NCI-H2227 (cell line): ENCODE measurements at regions not wholly inside any gene's neighbourhood (a gene's known extent, or its start where the extent isn't known, plus 50 kb on each side); places are given as distances from the start of the nearest gene placed in this dataset.

Experiments
- DNase-seq: peaks from one replicate; lab custom pipeline; 2025; ENCODE audit not compliant: unreplicated experiment; lab: John Stamatoyannopoulos, UW

DNA sequence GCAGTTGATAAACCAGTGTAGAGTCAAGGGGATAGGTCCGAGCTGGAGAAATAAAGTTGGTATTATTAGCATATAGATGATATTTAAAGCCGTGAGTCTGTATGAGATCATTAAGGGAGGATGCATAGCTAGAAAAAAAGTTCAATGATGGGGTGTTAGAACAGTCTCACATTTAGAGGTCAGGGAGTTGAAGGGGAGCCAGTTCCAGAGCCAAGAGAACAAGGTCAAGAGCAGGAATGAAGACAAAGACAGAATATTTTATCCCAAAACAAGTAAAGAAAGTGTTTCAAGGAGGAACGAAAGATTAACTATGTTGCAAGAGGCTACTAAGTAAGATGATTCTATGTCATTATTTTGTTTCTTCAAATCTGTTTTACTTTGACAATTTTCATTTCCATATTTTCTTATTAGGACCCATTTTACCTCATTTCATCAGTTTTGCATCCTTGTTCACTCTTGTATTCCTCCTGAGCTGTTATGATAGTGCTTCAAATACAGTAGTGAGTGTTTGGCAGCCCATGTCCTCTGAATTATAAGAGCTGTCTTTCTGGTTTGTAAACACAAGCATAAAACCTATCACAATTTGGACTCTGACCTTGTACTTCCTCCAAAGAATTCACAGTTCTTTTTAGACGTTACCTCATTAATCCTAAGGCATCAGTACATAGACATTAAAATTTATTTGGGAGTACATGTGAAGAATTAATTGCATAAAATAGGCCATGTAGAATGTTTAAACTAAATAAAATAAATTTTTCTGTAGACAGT is 695.7 kb upstream of the NECTIN3 start:
- no peak for DNase-seq

DNA sequence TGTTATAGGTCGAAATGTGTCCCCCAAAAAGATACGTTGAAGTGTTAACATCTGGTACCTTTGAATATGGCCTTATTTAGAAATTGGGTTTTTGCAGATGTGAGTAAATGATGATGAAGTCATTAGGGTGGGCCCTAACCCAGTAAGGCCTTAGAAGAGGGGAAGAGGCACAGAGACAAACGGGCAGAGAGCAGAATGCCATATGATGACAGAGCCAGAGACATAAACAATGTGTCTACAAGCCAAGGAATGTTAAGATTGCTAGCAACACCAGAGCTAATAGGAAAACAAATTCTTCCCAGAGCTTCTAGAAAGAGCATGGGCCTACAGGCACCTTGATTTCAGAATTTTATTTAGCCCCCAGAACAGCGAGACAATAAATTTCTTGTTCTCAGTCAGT is 693.1 kb upstream of the NECTIN3 start:
- no peak for DNase-seq

DNA sequence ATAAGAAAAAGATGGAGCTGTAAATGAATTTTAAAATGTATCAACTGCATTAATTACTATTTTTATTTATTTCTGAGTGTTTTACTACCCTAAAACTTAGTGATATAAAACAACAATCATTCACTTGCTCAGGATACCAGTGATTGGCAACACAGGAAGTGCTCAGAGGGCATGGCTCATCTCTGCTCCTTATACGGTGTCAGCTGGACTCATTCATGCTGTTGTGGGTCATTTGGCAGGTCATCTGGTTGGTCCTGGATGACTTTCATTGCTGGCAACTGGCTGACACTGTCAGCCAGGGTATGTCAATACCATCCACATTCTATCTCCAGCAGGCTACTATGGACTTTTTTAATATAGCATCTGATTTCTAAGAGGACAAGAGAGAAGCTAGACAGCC is 689.6 kb upstream of the NECTIN3 start:
- DNase-seq, result no peak

DNA sequence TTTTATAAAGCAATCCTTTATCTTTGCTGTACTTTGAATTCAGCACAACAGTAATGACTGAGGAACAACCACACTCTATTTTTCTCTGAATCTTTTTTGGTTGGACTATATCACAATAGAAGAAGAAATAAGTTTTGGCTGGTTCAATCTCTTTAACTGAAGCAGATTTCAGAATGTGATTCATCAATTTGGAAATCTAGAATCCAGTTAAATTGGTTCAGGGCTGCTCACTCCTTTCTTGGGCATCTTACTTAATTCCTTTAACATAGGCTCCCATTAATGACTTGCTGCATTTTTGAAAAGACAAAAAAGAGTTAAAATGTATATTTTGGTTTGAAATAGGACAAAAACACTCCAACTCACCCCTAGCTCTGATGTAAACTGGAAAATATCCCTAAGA is 688.3 kb upstream of the NECTIN3 start:
- no peak for DNase-seq

DNA sequence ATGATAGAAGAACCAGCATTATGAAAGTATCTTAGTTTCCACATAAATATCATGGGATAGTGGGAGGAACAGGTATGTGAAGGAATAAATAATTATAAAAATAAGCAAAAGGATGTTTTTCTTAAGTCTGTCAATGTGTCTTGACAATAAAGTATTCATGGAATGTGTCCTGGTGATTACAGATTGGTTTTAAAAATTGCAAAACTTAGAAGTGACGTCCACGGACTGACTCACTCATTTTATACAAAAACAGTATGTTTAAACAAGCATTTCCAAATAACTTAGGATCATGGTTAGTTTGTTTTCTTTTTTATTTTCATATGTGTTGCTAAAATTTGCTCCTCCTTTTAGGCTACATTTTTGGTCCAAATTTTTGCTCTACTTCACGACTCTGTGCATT is 687.0 kb upstream of the NECTIN3 start:
- DNase-seq, result no peak

DNA sequence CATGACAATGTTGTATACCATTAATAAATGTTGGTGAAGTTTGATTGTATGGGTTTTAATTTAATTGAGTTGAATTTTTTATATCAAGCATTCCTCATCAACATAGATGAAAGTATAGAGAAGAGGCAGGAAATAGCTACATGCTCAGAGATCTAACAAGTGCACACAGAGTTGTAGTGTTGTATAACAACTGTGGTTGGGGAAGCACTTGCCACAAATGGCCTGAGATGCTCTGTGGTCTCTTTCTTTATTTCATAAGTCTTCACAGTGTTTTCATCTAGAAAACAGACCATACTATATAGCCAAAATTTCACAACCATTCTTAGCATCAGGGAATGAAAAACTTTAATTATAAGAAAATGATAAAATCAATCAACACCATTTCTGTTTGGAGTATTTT is 682.6 kb upstream of the NECTIN3 start:
- no peak for DNase-seq

DNA sequence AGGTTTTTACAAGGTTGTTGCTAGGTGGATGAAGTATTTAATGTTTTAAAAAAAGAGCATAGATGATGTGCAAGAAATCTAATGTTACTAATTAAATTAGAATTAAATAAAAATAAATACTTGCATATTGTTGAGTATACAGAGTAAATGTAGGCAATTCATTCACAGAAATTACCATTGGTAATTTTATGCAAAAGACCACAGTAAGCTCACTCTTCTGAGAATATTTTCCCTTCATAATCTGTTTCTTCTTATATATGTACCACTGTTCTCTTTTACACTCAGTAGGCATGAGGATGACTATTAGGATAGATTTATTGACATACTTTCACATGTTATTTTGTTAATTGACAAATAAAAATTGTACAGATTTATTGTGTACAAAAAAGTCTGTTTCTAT is 681.2 kb upstream of the NECTIN3 start:
- DNase-seq, result no peak

DNA sequence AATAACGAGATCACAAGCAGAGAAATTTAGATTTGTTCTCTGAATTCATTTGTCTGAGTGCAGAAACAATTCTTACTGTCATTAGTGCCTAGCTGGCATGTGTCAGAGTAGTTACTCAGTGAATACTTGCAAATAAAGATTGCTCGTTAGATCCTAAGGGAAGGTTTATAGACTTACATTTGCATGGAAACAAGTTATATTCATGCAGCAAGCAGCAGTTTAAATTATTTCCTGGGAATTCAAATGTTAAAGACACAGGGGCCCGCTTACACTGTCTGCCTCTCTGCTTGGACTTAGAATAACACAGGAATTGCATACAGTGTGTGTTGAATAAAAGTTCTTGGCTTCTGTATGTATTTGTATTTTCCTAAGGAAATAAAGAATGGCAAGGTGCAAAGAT is 680.6 kb upstream of the NECTIN3 start:
- DNase-seq, result no peak

DNA sequence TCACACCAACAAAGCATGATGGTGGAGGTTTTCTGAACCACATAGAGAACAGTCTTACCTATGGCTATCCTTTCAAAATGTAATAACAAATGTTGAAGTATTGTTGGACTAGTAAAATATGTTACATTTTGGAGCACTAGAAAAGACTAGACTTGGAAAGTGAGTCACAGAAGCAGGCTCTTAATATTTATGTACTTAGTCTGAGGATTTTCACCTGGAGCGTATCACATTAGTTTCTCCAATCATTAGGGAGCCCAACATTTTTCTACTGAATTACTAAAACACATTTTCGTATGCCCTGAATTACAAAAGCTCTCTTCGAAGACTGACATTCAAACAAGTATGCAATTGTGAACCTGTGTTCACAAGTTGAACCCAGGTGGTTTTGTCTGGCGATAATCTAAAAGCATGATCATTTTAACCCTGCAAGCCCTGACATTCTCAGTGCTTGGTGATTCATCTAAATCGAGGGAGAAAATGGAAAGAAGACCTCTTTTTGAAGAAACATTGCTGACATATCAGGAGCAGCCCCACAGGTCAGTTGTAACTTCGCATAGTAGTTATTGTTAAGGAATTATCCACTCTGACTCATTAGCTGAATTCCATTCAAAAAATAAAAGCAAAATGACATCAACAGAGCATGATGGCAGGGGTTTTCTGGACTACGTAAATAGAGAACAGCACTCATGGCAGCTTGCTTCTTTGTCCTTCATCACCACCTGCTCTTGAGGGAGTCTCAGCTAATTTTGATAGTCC is 679.8 kb upstream of the NECTIN3 start:
- no peak for DNase-seq

DNA sequence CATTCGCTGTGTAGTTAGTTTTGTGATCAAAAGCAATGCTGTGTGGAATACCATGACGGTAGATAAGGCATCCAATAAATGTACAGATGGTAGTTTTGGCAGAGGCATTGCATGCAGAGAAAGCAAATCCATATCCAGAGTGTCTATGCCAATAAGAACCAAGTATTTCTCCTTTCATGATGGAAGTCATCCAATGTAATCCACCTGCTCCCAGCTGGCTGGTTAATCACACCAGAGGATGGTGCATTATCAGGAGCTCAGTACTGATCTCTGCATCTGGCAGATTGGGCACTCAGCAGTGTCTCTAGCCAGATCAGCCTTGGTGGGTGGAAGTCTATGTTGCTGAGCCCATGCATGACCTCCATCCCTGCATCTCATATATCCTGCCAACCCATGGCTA is 677.7 kb upstream of the NECTIN3 start:
- no peak for DNase-seq

DNA sequence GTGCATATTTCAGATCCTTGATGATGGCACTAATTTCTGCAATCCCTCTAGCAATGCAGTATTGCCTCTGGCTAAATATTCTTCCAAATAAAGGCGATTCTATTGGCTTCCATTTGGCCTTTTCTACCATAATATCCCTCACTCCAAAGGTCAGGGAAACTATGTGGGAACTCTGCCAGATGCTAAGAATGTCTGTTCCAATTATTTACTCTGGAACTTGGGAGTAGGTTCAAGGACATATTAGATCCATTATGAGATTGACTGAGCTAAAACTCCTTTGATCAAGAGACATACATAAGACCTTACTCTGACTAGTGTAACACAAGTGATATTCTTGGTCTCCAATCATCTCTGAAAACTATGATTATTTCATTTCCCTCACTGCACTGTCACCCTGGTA is 674.5 kb upstream of the NECTIN3 start:
- no peak for DNase-seq

DNA sequence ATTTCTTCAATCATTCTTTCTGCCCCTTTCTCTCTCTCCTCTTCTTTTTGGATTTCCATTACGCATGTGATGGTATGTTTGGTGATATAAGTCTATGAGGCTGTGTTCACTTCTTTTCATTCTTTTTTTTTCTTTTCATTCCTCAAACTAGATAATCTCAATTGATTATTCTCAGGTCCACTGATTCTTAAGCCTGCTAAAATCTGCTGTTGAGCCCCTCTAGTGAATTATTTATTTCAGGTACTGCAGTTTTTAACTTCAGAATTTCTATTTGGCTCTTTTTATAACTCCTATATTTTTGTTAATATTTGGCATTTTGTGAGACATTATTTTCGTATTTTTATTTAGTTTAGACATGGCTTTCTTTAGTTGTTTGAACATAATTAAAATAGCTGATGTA is 671.3 kb upstream of the NECTIN3 start:
- DNase-seq, result no peak

DNA sequence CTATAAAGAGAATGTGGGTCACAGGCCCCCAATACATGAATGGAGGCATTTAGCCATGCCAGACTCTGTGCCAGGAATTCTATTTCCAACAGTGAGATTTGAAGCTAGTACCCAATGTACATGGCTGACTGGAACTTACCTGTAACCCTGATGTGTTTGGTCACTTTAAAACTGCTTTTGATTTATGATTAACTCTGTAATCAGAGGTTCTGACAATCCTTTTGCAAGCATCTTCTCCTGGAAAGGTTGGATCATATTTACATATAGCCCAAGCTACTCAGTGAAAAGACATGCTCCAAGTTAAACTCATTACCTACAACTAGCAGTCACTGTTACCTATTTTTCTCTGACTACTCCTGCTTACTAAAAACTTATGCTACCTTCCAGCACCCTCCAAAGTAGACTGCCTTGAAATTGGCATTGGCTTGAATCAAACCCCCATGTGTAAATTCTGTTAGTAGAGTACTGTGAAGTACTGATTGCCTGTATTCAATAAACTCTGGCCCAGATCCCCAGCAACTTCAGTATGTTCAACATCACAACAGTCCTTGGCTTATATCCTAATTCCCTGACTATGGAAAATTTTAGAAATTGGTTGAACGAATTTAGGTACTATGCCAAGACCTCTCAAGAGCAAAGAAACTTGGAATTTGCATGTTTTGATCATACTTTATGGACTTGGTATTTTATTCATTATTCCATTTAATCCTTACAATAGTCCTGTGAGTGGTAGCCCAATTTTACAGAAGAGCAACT is 665.6 kb upstream of the NECTIN3 start:
- no peak for DNase-seq

DNA sequence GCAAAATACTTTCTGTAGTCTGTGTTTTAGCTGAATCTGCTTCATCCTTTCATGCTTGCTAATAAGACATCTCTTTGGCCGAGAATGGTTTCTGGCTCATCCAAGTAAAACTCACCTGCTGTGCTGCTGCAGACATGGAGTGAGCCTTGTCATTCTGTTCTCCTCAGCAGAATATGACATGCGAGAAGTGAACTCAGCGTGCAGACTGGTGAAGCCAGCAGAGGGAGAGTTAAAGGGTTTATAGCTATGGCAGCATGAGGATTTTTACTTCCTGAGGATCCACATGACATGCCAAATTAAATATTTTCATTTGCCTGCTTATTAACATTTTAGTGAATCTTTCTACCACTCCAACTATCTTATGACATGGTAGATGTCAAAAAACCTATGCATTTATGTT is 658.4 kb upstream of the NECTIN3 start:
- DNase-seq, result no peak

DNA sequence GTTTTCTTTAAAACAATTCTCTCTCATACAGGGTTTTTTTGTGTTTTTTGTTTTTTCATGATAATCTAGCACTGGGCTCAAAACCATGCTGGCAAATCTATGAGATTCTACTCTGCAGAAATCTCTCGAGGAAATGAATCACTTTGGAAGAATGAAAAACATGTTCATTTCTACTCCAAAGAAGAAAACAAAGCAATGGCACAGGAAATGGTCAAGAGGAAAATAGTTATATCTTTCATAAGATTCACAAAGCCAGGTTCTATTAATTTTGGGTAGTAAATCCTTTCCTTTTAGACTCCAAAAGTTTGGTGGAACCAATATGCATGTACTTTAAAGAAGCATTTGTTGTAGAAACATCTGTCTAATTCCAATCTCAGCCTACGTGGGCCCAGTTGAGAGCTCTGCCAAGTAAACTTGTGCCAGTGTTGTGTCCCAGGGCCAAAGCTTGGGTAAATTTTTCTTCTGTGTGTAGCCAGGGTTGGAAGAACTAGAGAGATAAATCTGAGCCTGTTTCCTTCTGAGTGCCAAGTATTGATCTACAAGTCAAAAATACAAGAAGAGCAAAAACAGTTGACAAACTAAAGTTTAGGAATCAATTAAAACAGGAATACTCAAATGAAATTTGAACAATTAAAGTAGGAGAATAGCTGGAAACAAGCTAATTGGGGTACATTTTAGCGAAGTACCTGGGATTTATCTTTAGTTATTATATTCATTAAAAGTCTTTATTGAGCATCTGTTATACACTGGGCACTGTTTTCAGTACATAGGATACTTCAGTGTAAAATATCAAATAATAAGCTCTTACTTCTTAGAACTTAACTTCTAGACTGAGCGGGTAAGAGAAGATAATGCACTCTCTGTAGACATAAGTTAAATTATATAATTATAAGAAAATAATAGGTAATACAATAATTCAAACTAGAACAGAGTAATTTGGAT is 657.5 kb upstream of the NECTIN3 start:
- DNase-seq, result no peak

DNA sequence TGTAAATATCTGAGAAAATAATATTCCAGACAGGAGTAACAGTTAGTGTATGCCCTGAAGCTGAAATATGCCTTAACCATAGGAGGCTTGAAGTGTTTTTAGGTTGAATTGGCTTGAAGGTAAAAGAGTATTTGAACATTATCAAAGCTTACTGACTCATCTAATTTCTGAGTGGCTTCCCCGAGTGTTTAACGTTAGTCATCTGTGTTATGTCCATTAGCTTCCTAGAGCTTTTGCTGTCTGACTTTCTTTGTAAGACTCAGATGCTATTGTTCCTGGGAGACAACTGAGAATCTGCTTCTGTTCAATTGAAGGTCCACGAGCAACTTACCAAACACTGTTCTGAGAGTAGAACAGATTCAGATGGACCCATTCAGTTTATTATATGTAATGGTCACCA is 656.8 kb upstream of the NECTIN3 start:
- DNase-seq, result no peak

DNA sequence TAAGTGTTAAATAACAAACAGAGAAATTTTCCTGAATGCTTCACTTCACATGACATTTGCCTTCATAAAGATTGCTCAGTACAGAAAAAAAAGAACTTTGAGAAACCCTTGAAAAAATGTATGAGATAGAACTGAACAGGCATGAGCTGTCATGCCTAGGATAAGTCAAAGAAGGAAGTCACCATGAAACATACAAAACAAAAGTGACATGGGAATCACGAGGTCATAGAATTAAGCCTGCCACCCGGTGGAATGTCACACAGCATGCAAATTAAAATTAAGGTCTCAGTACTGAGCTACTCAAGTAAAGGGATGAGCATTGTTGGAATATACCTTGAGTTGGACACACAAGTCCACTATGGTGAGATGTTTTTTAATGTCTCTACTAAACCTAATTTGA is 652.5 kb upstream of the NECTIN3 start:
- DNase-seq, result no peak

DNA sequence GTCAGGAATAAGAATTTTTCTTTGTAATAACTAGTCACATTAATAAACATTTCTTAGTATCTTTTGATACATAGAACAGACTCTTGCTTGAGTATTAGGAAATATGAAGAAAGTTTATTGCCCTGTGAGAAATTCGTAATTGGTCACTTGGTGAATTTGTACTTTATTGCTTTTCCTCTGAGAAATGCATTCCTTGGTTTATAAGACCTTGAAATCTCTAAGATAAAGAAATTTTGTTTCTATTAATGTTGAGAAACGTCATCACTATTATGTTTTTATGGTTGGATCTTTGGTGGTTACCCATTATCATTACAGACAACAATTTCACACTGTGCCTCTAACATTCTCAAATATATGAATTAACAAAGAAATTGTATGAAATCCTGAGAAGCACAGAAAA is 652.0 kb upstream of the NECTIN3 start:
- DNase-seq, result no peak

DNA sequence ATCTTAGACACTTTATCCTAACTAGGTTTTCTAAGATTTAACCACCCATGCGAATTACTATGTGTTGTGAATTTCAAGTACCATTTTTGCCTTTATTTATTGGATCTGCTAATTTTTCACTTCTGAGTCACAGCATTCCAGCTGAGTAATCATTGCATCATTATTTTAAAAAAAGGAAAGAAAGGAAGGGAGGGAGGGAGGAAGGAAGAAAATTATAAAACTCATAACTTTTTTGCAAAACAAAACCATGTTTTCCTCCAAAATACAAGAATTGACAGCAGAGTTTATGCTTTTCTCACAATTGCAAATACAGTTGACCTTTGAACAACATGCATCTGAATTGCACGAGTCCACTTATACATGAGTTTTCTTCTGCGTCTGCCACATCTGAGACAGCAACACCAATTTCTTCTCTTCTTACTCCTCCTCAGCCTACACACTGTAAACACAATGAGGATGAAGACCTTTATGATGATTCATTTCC is 651.4 kb upstream of the NECTIN3 start:
- DNase-seq, result no peak

DNA sequence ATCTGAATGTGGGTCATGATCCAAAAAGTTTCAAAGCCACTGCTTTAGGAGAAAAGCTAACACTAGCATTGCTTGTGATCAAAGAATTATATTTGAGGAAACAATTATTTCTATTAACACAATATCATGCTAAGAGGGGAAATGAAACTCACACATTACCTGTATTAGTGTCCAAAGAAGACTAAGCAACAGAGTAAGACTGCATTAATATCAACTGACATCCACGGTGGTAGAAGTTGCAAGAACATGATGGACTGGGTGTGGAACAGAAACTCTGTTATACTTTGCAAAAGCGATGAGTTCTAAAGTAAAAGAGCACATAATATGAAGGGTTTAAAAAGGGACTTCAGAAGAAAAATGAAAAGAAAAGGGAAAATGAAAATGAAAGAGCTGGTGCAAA is 648.3 kb upstream of the NECTIN3 start:
- no peak for DNase-seq

DNA sequence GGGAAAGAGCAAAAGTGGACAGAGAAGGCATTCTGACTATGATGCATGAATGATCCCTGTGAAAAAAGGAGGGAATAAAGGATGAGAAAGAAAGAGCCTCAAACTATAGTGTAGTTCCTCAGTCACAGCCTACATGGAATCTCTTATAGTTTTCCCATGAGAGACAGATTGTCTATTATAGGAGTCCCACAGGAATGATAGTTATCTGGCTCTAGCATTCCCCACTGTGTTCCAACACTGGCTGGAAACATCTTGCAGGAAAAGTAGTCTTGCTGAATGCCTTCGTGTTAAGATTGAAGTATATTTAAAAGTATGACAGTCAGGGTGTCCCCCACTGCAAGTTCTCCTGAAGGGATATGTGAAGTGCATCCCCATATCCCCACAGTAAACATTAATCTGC is 641.5 kb upstream of the NECTIN3 start:
- DNase-seq, result no peak
